ENCODE measurements at regions not wholly inside any gene's neighbourhood (a gene's known extent, or its start where the extent isn't known, plus 50 kb on each side); places are given as distances from the start of the nearest gene placed in this dataset.
"Not testable (repeated sequence)": the region's sequence is repeated elsewhere in the genome, so short reads cannot be mapped to it uniquely, and the experiment has no call there.

- TF ChIP-seq, protein P1, sequence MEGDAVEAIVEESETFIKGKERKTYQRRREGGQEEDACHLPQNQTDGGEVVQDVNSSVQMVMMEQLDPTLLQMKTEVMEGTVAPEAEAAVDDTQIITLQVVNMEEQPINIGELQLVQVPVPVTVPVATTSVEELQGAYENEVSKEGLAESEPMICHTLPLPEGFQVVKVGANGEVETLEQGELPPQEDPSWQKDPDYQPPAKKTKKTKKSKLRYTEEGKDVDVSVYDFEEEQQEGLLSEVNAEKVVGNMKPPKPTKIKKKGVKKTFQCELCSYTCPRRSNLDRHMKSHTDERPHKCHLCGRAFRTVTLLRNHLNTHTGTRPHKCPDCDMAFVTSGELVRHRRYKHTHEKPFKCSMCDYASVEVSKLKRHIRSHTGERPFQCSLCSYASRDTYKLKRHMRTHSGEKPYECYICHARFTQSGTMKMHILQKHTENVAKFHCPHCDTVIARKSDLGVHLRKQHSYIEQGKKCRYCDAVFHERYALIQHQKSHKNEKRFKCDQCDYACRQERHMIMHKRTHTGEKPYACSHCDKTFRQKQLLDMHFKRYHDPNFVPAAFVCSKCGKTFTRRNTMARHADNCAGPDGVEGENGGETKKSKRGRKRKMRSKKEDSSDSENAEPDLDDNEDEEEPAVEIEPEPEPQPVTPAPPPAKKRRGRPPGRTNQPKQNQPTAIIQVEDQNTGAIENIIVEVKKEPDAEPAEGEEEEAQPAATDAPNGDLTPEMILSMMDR (IDR thresholded peaks at IDR 0.05; ENCODE audit: borderline replicate concordance, extremely low read depth, low read length, poor library complexity, severe bottlenecking), result not testable (repeated sequence)
- TF ChIP-seq EZH2 (IDR thresholded peaks at IDR 0.05; ENCODE audit: borderline replicate concordance, low read depth, low read length, severe bottlenecking), result not testable (repeated sequence)
Observed at GRCh38 chr20:30540330-30541069, 717.0 kb upstream of the DEFB115 start.

Measured in DND-41 (cell line).